ENCODE measurements at regions not wholly inside any gene's neighbourhood (a gene's known extent, or its start where the extent isn't known, plus 50 kb on each side); places are given as distances from the start of the nearest gene placed in this dataset.

DNA sequence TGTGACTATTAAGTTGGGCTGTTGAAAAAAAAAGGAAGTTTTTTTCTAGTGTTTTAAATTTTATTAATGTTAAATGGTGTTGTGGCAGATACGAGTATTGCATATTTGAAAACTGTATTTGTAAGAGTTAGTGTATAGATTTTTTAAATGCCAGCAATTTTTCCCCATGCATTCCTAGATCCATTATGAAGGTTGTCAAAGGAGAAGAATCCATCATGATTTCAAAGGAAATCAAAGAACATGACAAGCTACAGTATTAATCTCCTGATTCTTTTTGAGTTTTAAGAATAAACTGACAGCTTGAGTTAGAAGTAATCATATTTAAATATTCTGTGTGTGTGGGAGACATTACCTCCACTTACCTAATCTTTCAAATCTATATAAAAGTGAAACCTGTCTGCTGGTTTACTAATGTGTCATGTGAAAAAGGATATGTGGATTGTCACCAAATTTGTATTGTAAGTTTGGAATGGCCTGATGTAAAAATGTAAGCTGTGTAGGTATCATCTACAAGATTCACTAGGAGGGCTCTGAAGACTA, 111.0 kb upstream of the HS3ST5 start (continued):
- TF ChIP-seq CHD7 (IDR thresholded peaks at IDR 0.05; ENCODE audit: insufficient replicate concordance, low read length): no peak
- TF ChIP-seq, protein P1, sequence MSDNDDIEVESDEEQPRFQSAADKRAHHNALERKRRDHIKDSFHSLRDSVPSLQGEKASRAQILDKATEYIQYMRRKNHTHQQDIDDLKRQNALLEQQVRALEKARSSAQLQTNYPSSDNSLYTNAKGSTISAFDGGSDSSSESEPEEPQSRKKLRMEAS (IDR thresholded peaks at IDR 0.05): no peak
- TF ChIP-seq JUND (IDR thresholded peaks at IDR 0.05; ENCODE audit: low read length): no peak
- no peak for TF ChIP-seq SIN3A (conservative IDR thresholded peaks at IDR 0.05 in 1 of 2, IDR thresholded peaks at IDR 0.05 in 1 of 2; ENCODE audit: low read depth in 1 of 2, low read length in 2 of 2)
- TF ChIP-seq NANOG (IDR thresholded peaks at IDR 0.05; ENCODE audit: insufficient read depth, low read depth, low read length, poor library complexity, severe bottlenecking): no peak
- no peak for TF ChIP-seq TCF12 (IDR thresholded peaks at IDR 0.05; ENCODE audit: low read depth, low read length)
- TF ChIP-seq CHD2 (IDR thresholded peaks at IDR 0.05; ENCODE audit: low read length): no peak
- TF ChIP-seq ATF3 (IDR thresholded peaks at IDR 0.05; ENCODE audit: insufficient read depth, low read depth, low read length): no peak
- TF ChIP-seq BACH1 (IDR thresholded peaks at IDR 0.05; ENCODE audit: low read length): no peak
